ENCODE measurements at regions not wholly inside any gene's neighbourhood (a gene's known extent, or its start where the extent isn't known, plus 50 kb on each side); places are given as distances from the start of the nearest gene placed in this dataset.

DNA sequence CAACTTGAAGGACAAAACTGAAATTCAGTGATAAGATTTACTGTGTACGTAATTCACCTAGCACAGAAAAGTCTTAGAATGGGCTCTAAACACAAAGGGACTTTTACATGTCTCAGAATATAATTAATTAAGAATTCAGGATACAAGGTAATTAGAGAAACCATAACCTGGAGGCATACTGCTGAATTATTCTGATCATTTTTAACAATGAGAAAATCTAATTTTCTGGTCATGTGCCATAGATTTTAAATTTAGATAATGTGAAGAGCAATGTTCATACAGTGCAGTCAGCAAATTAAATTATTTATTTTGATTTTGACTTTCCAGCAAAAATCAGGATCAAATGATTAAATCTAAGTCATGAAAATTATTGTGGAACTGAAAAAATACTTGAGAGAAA lies 67.0 kb upstream of the MTNR1B start:
- H2BK5ac ChIP-seq (ENCODE audit: insufficient read length, low read length), result no peak overlapping the region
- Mint-ChIP-seq H3K27ac (no peak overlapping the region), H3K4me3 (no peak overlapping the region), H3K4me1 (peaks cover 3 to 5% of the 10 kb centered on the region in 2 experiments; a peak in 2 of 4 replicates), H3K27me3 (ENCODE audit: low read depth) (no peaks in the 10 kb centered on the region), H3K36me3 (ENCODE audit: insufficient read depth in 1 of 3, low read depth in 3 of 3) (peaks cover 0 to 4% (median 0%) of the 10 kb centered on the region in 3 experiments; a peak in 2 of 7 replicates), H3K9me3 (no peaks in the 10 kb centered on the region)
- H3K27me3 ChIP-seq (ENCODE audit: insufficient read depth, low read length), result no peaks in the 10 kb centered on the region
- no peak overlapping the region for H3K18ac ChIP-seq (ENCODE audit: insufficient read length, low read depth, low read length)
- no peak overlapping the region for H3K4ac ChIP-seq (ENCODE audit: low read depth, low read length)
- no peaks in the 10 kb centered on the region for H3K79me1 ChIP-seq (ENCODE audit: insufficient read depth, low read depth, low read length, poor library complexity, severe bottlenecking)
- H3K9me3 ChIP-seq (ENCODE audit: control insufficient read depth, low read depth, low read length), result no peaks in the 10 kb centered on the region
- DNase-seq, result no peak
- no peaks in the 10 kb centered on the region for H3K4me1 ChIP-seq (ENCODE audit: insufficient read depth, low read length)
- no peak overlapping the region for H2BK12ac ChIP-seq (ENCODE audit: insufficient read length, low read depth, low read length)
- no peaks in the 10 kb centered on the region for H3K79me2 ChIP-seq (ENCODE audit: insufficient read depth, low read length)
- no peak overlapping the region for H2BK15ac ChIP-seq (ENCODE audit: low read depth, low read length)
- no peak overlapping the region for H3T11ph ChIP-seq (ENCODE audit: low read length)
- TF ChIP-seq, protein P1, sequence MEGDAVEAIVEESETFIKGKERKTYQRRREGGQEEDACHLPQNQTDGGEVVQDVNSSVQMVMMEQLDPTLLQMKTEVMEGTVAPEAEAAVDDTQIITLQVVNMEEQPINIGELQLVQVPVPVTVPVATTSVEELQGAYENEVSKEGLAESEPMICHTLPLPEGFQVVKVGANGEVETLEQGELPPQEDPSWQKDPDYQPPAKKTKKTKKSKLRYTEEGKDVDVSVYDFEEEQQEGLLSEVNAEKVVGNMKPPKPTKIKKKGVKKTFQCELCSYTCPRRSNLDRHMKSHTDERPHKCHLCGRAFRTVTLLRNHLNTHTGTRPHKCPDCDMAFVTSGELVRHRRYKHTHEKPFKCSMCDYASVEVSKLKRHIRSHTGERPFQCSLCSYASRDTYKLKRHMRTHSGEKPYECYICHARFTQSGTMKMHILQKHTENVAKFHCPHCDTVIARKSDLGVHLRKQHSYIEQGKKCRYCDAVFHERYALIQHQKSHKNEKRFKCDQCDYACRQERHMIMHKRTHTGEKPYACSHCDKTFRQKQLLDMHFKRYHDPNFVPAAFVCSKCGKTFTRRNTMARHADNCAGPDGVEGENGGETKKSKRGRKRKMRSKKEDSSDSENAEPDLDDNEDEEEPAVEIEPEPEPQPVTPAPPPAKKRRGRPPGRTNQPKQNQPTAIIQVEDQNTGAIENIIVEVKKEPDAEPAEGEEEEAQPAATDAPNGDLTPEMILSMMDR (conservative IDR thresholded peaks at IDR 0.05), result no peak
- no peaks in the 10 kb centered on the region for H3K23me2 ChIP-seq (ENCODE audit: insufficient read length, low read depth, low read length, poor library complexity, severe bottlenecking)
- no CpG with 5 or more reads among the region's 1 CpG for WGBS (ENCODE audit: extremely low coverage, insufficient read length, low lambda C conversion rate)
- no peak overlapping the region for H2AK5ac ChIP-seq (ENCODE audit: insufficient read length, low read length)
- H3K27ac ChIP-seq (ENCODE audit: insufficient read length, low read depth, low read length), result no peak overlapping the region
- H4K91ac ChIP-seq (ENCODE audit: insufficient read length, low read depth, low read length), result no peak overlapping the region
- no peak overlapping the region for H3K14ac ChIP-seq (ENCODE audit: insufficient read depth, low read length)
- H4K8ac ChIP-seq (replicated peaks; ENCODE audit: insufficient read length, low read depth, low read length), result no peak overlapping the region
- H3K56ac ChIP-seq (ENCODE audit: insufficient read length, low read depth, low read length), result no peak overlapping the region
- H3K23ac ChIP-seq (ENCODE audit: insufficient read length, low read depth, low read length), result no peak overlapping the region
- H2BK20ac ChIP-seq (ENCODE audit: low read depth, low read length, poor library complexity, severe bottlenecking), result no peak overlapping the region
- no peak overlapping the region for H3K9ac ChIP-seq (ENCODE audit: extremely low read depth, insufficient read length, low read length)
- no peak overlapping the region for H2BK120ac ChIP-seq (ENCODE audit: low read depth, low read length, poor library complexity, severe bottlenecking)
- no peaks in the 10 kb centered on the region for H4K20me1 ChIP-seq (ENCODE audit: control insufficient read depth, insufficient read depth, insufficient read length)
- no peak overlapping the region for H2AFZ ChIP-seq (ENCODE audit: low read length)
- H3K4me2 ChIP-seq (ENCODE audit: insufficient read depth, insufficient read length, low read length), result no peak overlapping the region
- no peak overlapping the region for H4K5ac ChIP-seq (ENCODE audit: insufficient read length, low read depth, low read length)
